ENCODE measurements at regions not wholly inside any gene's neighbourhood (a gene's known extent, or its start where the extent isn't known, plus 50 kb on each side); places are given as distances from the start of the nearest gene placed in this dataset.

DNA sequence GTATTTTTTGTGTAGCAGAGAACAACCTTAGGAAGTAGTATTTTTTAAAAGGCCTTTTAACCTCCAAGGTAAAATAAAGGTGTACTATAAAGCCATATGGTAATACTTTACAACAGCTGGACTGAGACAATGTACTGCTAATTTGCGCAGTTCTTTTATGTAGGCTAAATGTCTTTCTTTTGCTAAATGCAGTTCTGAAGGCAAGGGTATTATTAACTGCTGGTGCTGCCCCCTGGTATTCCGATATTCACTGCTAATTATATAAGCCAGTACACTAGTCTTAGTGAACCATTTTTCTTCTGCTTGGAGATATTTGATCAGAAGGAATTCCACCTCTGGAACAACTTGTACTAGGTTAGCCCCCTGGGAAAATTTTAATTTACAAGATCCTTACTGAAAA, 272.0 kb upstream of the FERD3L start:
- TF ChIP-seq, protein P1, sequence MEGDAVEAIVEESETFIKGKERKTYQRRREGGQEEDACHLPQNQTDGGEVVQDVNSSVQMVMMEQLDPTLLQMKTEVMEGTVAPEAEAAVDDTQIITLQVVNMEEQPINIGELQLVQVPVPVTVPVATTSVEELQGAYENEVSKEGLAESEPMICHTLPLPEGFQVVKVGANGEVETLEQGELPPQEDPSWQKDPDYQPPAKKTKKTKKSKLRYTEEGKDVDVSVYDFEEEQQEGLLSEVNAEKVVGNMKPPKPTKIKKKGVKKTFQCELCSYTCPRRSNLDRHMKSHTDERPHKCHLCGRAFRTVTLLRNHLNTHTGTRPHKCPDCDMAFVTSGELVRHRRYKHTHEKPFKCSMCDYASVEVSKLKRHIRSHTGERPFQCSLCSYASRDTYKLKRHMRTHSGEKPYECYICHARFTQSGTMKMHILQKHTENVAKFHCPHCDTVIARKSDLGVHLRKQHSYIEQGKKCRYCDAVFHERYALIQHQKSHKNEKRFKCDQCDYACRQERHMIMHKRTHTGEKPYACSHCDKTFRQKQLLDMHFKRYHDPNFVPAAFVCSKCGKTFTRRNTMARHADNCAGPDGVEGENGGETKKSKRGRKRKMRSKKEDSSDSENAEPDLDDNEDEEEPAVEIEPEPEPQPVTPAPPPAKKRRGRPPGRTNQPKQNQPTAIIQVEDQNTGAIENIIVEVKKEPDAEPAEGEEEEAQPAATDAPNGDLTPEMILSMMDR (IDR thresholded peaks at IDR 0.05 in 8 of 11, conservative IDR thresholded peaks at IDR 0.05 in 3 of 11), result no peak
- TF ChIP-seq POLR2A (IDR thresholded peaks at IDR 0.05), result no peak
- no peak for TF ChIP-seq POLR2AphosphoS5 (IDR thresholded peaks at IDR 0.05)
